ENCODE measurements at regions not wholly inside any gene's neighbourhood (a gene's known extent, or its start where the extent isn't known, plus 50 kb on each side); places are given as distances from the start of the nearest gene placed in this dataset.

GRCh38 chr12:45138609-45139008 lies 77.3 kb upstream of the ANO6 start:
- DNase-seq (ENCODE audit: low read depth, low spot score) (no peak), FAIRE-seq (no peak)
- no peaks in the 10 kb centered on the region for H3K9me3 ChIP-seq (ENCODE audit: control insufficient read depth, low read depth, low read length)
- no peak overlapping the region for H3K9ac ChIP-seq (ENCODE audit: control insufficient read depth, extremely low read depth, insufficient read depth, low read length)
- no peaks in the 10 kb centered on the region for H4K20me1 ChIP-seq (ENCODE audit: control insufficient read depth, extremely low read depth, insufficient read depth, low read length)
- H3K36me3 ChIP-seq (ENCODE audit: control insufficient read depth in 2 of 2, extremely low read depth in 1 of 2, insufficient read depth in 2 of 2, low read length in 2 of 2): no peaks in the 10 kb centered on the region
- H3K4me2 ChIP-seq (ENCODE audit: control insufficient read depth, extremely low read depth, insufficient read depth, low read depth, low read length): no peak overlapping the region
- no peaks in the 10 kb centered on the region for H3K9me1 ChIP-seq (ENCODE audit: control insufficient read depth, extremely low read depth, insufficient read depth, low read length)
- no peaks in the 10 kb centered on the region for H3K27me3 ChIP-seq (ENCODE audit: control insufficient read depth, extremely low read depth, insufficient read depth, low read length)
- TF ChIP-seq EZH2 (IDR thresholded peaks at IDR 0.05; ENCODE audit: low read length): no peak
- TF ChIP-seq, protein P1, sequence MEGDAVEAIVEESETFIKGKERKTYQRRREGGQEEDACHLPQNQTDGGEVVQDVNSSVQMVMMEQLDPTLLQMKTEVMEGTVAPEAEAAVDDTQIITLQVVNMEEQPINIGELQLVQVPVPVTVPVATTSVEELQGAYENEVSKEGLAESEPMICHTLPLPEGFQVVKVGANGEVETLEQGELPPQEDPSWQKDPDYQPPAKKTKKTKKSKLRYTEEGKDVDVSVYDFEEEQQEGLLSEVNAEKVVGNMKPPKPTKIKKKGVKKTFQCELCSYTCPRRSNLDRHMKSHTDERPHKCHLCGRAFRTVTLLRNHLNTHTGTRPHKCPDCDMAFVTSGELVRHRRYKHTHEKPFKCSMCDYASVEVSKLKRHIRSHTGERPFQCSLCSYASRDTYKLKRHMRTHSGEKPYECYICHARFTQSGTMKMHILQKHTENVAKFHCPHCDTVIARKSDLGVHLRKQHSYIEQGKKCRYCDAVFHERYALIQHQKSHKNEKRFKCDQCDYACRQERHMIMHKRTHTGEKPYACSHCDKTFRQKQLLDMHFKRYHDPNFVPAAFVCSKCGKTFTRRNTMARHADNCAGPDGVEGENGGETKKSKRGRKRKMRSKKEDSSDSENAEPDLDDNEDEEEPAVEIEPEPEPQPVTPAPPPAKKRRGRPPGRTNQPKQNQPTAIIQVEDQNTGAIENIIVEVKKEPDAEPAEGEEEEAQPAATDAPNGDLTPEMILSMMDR (optimal IDR thresholded peaks at IDR 0.05 in 1 of 3, IDR thresholded peaks at IDR 0.05 in 1 of 3, conservative IDR thresholded peaks at IDR 0.05 in 1 of 3; ENCODE audit: extremely low read depth in 1 of 3, insufficient read depth in 2 of 3, low read length in 3 of 3): no peak
- H3K27ac ChIP-seq (ENCODE audit: control insufficient read depth, insufficient read depth, low read length): no peak overlapping the region
- dilution Hi-C loops (cut with MboI; ENCODE audit: extremely low pct_ligation_motif_present, low sequenced_read_pairs): no loop called here
- no peaks in the 10 kb centered on the region for H3K4me1 ChIP-seq (ENCODE audit: control insufficient read depth, extremely low read depth, insufficient read depth, low read length)
- no peak overlapping the region for H3K4me3 ChIP-seq (ENCODE audit: control insufficient read depth in 2 of 3, extremely low read depth in 1 of 3, insufficient read depth in 2 of 3, low read depth in 1 of 3, low read length in 3 of 3)
- H2AFZ ChIP-seq (ENCODE audit: control insufficient read depth, low read length): no peak overlapping the region
- no peaks in the 10 kb centered on the region for H3K79me2 ChIP-seq (ENCODE audit: control insufficient read depth, insufficient read depth, low read length)

- DNase-seq (ENCODE audit: low read depth, low spot score): no peak
- no peak overlapping the region for H3K4me2 ChIP-seq (ENCODE audit: control insufficient read depth, extremely low read depth, insufficient read depth, low read depth, low read length)
- no peak for FAIRE-seq
- H3K27ac ChIP-seq (ENCODE audit: control insufficient read depth, insufficient read depth, low read length): no peak overlapping the region
- H3K27me3 ChIP-seq (ENCODE audit: control insufficient read depth, extremely low read depth, insufficient read depth, low read length): peaks cover 5% of the 10 kb centered on the region
- TF ChIP-seq, protein P1 (optimal IDR thresholded peaks at IDR 0.05 in 1 of 3, IDR thresholded peaks at IDR 0.05 in 1 of 3, conservative IDR thresholded peaks at IDR 0.05 in 1 of 3; ENCODE audit: extremely low read depth in 1 of 3, insufficient read depth in 2 of 3, low read length in 3 of 3): no peak
- TF ChIP-seq EZH2 (IDR thresholded peaks at IDR 0.05; ENCODE audit: low read length): no peak
- dilution Hi-C loops (cut with MboI; ENCODE audit: extremely low pct_ligation_motif_present, low sequenced_read_pairs): no loop called here
- peaks cover 3% of the 10 kb centered on the region for H3K9me3 ChIP-seq (ENCODE audit: control insufficient read depth, low read depth, low read length)
- no peak overlapping the region for H2AFZ ChIP-seq (ENCODE audit: control insufficient read depth, low read length)
- no peaks in the 10 kb centered on the region for H3K4me1 ChIP-seq (ENCODE audit: control insufficient read depth, extremely low read depth, insufficient read depth, low read length)
- no peaks in the 10 kb centered on the region for H3K9me1 ChIP-seq (ENCODE audit: control insufficient read depth, extremely low read depth, insufficient read depth, low read length)
- H4K20me1 ChIP-seq (ENCODE audit: control insufficient read depth, extremely low read depth, insufficient read depth, low read length): no peaks in the 10 kb centered on the region
- H3K36me3 ChIP-seq (ENCODE audit: control insufficient read depth in 2 of 2, extremely low read depth in 1 of 2, insufficient read depth in 2 of 2, low read length in 2 of 2): no peaks in the 10 kb centered on the region
- no peak overlapping the region for H3K9ac ChIP-seq (ENCODE audit: control insufficient read depth, extremely low read depth, insufficient read depth, low read length)
- no peaks in the 10 kb centered on the region for H3K79me2 ChIP-seq (ENCODE audit: control insufficient read depth, insufficient read depth, low read length)
- no peak overlapping the region for H3K4me3 ChIP-seq (ENCODE audit: control insufficient read depth in 2 of 3, extremely low read depth in 1 of 3, insufficient read depth in 2 of 3, low read depth in 1 of 3, low read length in 3 of 3)
These were observed 67.9 kb upstream of the ANO6 start for GRCh38 chr12:45148006-45148405.
